VCaP (cell line): ENCODE measurements at regions not wholly inside any gene's neighbourhood (a gene's known extent, or its start where the extent isn't known, plus 50 kb on each side); places are given as distances from the start of the nearest gene placed in this dataset.

Experiments
- H3K27ac ChIP-seq: fragments of 450-650 bp; 2 replicates; pipeline ENCODE4 v1.5.1; 2017
- CTCF ChIP-seq: fragments of 450-650 bp; conservative IDR thresholded peaks from 2 replicates; pipeline ENCODE4 v1.5.1; 2017; ENCODE audit warnings: mild to moderate bottlenecking, moderate library complexity

GRCh38 chr14:79967001-79967400 lies 244.3 kb downstream of the DIO2 start:
- no peak overlapping the region for H3K27ac ChIP-seq
- no peak for TF ChIP-seq CTCF

GRCh38 chr14:79965896-79966295 lies 245.4 kb downstream of the DIO2 start:
- no peak for TF ChIP-seq CTCF
- no peak overlapping the region for H3K27ac ChIP-seq

- TF ChIP-seq CTCF: no peak
- peak overlapping the region; percentile 49; the same call in 1 of the 2 replicates for H3K27ac ChIP-seq
Observed at GRCh38 chr14:79961197-79961596, 250.1 kb downstream of the DIO2 start.

GRCh38 chr14:79960288-79960687 lies 251.0 kb downstream of the DIO2 start:
- peak overlapping the region; percentile 49 for H3K27ac ChIP-seq
- no peak for TF ChIP-seq CTCF

- TF ChIP-seq CTCF: no peak
Observed at GRCh38 chr14:79951572-79951971, 259.7 kb downstream of the DIO2 start.

GRCh38 chr14:79949906-79950305 lies 261.4 kb downstream of the DIO2 start:
- TF ChIP-seq CTCF: no peak
- H3K27ac ChIP-seq: no peak overlapping the region

More at GRCh38 chr14:79951572-79951971, 259.7 kb downstream of the DIO2 start:
- H3K27ac ChIP-seq: peak overlapping the region; percentile 73

GRCh38 chr14:79947440-79948054 lies 263.8 kb downstream of the DIO2 start:
- H3K27ac ChIP-seq: no peak overlapping the region
- TF ChIP-seq CTCF: no peak
